DOHH2 (cell line): ENCODE measurements at regions not wholly inside any gene's neighbourhood (a gene's known extent, or its start where the extent isn't known, plus 50 kb on each side); places are given as distances from the start of the nearest gene placed in this dataset.

Source experiments
- H3F3A ChIP-seq: fragments of 200-600 bp; sonication (generic), shearing (Covaris generic); 2 replicates; pipeline ENCODE4 v1.6.0; 2016; ENCODE audit warnings: antibody characterized with exemption, mild to moderate bottlenecking; ENCODE audit not compliant: control insufficient read depth, insufficient read depth
- H3K27ac ChIP-seq: fragments of 200-600 bp; sonication (generic); 2 replicates; pipeline ENCODE4 v1.5.1; 2014; ENCODE audit warnings: low read depth, mild to moderate bottlenecking, low read length, moderate library complexity
- H3K27me3 ChIP-seq: fragments of 200-600 bp; sonication (generic); 2 replicates; pipeline ENCODE4 v1.6.1; 2014; ENCODE audit warnings: mild to moderate bottlenecking, low read length, mixed read lengths; ENCODE audit not compliant: control insufficient read depth
- H3K36me3 ChIP-seq: fragments of 200-600 bp; sonication (generic); 2 replicates; pipeline ENCODE4 v1.6.1; 2014; ENCODE audit warnings: mild to moderate bottlenecking, low read length, moderate library complexity, mixed read lengths; ENCODE audit not compliant: control insufficient read depth
- H3K4me1 ChIP-seq: fragments of 200-600 bp; sonication (generic); 2 replicates; pipeline ENCODE4 v1.6.1; 2014; ENCODE audit warnings: mild to moderate bottlenecking, low read length, mixed read lengths; ENCODE audit not compliant: control insufficient read depth
- H3K4me2 ChIP-seq: fragments of 200-600 bp; sonication (generic); 2 replicates; pipeline ENCODE4 v1.6.0; 2014; ENCODE audit warnings: mild to moderate bottlenecking, low read length, moderate library complexity
- H3K4me3 ChIP-seq: fragments of 200-600 bp; sonication (generic); 2 replicates; pipeline ENCODE4 v1.5.1; 2014; ENCODE audit warnings: mild to moderate bottlenecking, low read length, mixed read lengths
- H3K79me2 ChIP-seq: fragments of 200-600 bp; sonication (generic); 2 replicates; pipeline ENCODE4 v1.6.1; 2014; ENCODE audit warnings: mild to moderate bottlenecking, low read length, mixed read lengths; ENCODE audit not compliant: control insufficient read depth
- H3K9me2 ChIP-seq: fragments of 200-600 bp; sonication (generic); replicated peaks from 2 replicates; pipeline ENCODE4 v1.6.1; 2014; ENCODE audit warnings: mild to moderate bottlenecking, low read length, mixed read lengths; ENCODE audit not compliant: control insufficient read depth
- H3K9me3 ChIP-seq: fragments of 200-600 bp; sonication (generic); 2 replicates; pipeline ENCODE4 v1.6.1; 2014; ENCODE audit warnings: antibody characterized with exemption, low read length, mixed read lengths; ENCODE audit not compliant: control insufficient read depth, insufficient read depth
- H4K20me1 ChIP-seq: fragments of 200-600 bp; sonication (generic); 2 replicates; pipeline ENCODE4 v1.6.0; 2014; ENCODE audit warnings: low read depth, mild to moderate bottlenecking, antibody characterized with exemption, low read length, moderate library complexity; ENCODE audit not compliant: control insufficient read depth, insufficient read depth
- EZH2phosphoT487 ChIP-seq: fragments of 200-600 bp; sonication (generic); IDR thresholded peaks from 2 replicates; pipeline ENCODE4 v1.6.1; 2017; ENCODE audit warnings: borderline replicate concordance, mild to moderate bottlenecking, antibody characterized with exemption, low read length, moderate library complexity, mixed read lengths
- TF ChIP-seq, protein P1 (sequence below): fragments of 200-600 bp; sonication (generic); IDR thresholded peaks from one replicate; pipeline ENCODE4 v1.5.1; 2014; ENCODE audit warnings: antibody characterized with exemption, mild to moderate bottlenecking, low read depth, low read length; ENCODE audit not compliant: poor library complexity, severe bottlenecking

DNA sequence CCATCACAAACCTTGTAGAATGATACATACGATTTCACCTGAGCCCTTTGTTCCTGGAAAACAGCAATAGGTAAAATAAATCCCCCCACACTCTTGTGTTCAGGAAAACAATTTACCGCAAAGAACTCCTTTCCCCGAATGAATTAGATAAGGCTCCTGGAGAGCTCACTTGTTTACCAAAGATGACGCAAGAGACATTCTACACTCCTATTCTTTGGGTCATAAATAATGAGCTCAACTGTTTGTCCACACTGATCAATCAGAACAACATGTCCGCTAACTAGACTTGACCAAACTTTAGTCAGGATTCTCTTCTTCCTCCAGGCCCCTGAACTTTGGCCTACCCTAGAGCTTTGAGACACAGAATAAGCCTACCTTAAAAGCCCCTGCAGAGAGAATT lies 271.9 kb upstream of the OPRM1 start:
- H3K4me2 ChIP-seq: no peak overlapping the region
- no peaks in the 10 kb centered on the region for H3K36me3 ChIP-seq
- no peak overlapping the region for H3K4me3 ChIP-seq
- no peak for TF ChIP-seq EZH2phosphoT487
- TF ChIP-seq, protein P1, sequence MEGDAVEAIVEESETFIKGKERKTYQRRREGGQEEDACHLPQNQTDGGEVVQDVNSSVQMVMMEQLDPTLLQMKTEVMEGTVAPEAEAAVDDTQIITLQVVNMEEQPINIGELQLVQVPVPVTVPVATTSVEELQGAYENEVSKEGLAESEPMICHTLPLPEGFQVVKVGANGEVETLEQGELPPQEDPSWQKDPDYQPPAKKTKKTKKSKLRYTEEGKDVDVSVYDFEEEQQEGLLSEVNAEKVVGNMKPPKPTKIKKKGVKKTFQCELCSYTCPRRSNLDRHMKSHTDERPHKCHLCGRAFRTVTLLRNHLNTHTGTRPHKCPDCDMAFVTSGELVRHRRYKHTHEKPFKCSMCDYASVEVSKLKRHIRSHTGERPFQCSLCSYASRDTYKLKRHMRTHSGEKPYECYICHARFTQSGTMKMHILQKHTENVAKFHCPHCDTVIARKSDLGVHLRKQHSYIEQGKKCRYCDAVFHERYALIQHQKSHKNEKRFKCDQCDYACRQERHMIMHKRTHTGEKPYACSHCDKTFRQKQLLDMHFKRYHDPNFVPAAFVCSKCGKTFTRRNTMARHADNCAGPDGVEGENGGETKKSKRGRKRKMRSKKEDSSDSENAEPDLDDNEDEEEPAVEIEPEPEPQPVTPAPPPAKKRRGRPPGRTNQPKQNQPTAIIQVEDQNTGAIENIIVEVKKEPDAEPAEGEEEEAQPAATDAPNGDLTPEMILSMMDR: no peak
- no peaks in the 10 kb centered on the region for H3F3A ChIP-seq
- H3K27ac ChIP-seq: no peak overlapping the region
- H3K9me3 ChIP-seq: no peaks in the 10 kb centered on the region
- H4K20me1 ChIP-seq: no peaks in the 10 kb centered on the region
- no peaks in the 10 kb centered on the region for H3K79me2 ChIP-seq
- H3K9me2 ChIP-seq: no peaks in the 10 kb centered on the region
- H3K4me1 ChIP-seq: no peaks in the 10 kb centered on the region
- no peaks in the 10 kb centered on the region for H3K27me3 ChIP-seq

DNA sequence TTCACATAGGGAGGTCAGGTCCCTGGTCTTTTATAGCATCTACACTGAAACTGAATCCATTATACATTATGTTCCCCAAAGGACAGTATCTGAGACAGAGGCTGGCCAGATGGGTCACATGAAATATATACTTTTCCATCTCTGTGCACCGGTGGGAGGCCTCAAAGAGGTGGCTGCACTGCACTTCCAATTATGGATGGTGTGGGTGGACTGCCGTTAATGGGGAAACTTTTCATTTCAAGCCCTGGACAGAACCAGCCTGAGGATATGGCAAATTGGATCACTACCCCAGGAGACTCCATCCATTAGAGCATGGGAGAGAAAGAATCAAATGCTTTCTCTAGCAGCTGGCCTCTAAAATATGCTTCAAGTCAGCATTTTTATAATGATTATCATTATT lies 280.5 kb upstream of the OPRM1 start:
- no peaks in the 10 kb centered on the region for H3K9me2 ChIP-seq
- H3K4me1 ChIP-seq: no peaks in the 10 kb centered on the region
- H3K4me3 ChIP-seq: no peak overlapping the region
- TF ChIP-seq, protein P1: no peak
- TF ChIP-seq EZH2phosphoT487: no peak
- no peaks in the 10 kb centered on the region for H3K27me3 ChIP-seq
- no peaks in the 10 kb centered on the region for H3K79me2 ChIP-seq
- H3F3A ChIP-seq: no peaks in the 10 kb centered on the region
- no peak overlapping the region for H3K4me2 ChIP-seq
- H3K36me3 ChIP-seq: no peaks in the 10 kb centered on the region
- H3K27ac ChIP-seq: no peak overlapping the region
- H4K20me1 ChIP-seq: no peaks in the 10 kb centered on the region
- no peaks in the 10 kb centered on the region for H3K9me3 ChIP-seq

DNA sequence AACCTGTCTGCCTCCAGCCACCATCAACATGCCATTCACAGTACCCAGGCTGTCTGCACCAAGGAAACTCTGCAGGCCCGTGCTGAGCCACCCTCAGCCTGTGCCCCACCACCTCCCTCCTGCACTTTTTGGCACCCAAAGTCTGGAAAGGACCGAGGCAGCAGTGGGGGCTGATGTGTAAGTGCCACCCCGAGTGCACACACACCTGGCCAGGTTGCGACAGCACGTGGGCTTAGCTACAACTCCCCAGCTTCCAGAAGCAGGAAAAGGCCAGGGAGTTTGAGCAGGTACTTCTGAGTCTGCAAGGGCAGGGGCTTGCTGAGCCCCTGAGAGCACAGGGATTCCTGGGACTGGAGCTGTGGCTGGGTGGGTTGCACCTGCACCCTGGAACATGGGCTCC lies 303.3 kb upstream of the OPRM1 start:
- no peak overlapping the region for H3K4me3 ChIP-seq
- H3K9me2 ChIP-seq: no peaks in the 10 kb centered on the region
- no peaks in the 10 kb centered on the region for H3K36me3 ChIP-seq
- TF ChIP-seq, protein P1: no peak
- no peak for TF ChIP-seq EZH2phosphoT487
- H3K27ac ChIP-seq: no peak overlapping the region
- no peaks in the 10 kb centered on the region for H3K79me2 ChIP-seq
- no peak overlapping the region for H3K4me2 ChIP-seq
- H3K27me3 ChIP-seq: no peaks in the 10 kb centered on the region
- H3K9me3 ChIP-seq: no peaks in the 10 kb centered on the region
- no peaks in the 10 kb centered on the region for H3K4me1 ChIP-seq
- no peaks in the 10 kb centered on the region for H3F3A ChIP-seq
- no peaks in the 10 kb centered on the region for H4K20me1 ChIP-seq

DNA sequence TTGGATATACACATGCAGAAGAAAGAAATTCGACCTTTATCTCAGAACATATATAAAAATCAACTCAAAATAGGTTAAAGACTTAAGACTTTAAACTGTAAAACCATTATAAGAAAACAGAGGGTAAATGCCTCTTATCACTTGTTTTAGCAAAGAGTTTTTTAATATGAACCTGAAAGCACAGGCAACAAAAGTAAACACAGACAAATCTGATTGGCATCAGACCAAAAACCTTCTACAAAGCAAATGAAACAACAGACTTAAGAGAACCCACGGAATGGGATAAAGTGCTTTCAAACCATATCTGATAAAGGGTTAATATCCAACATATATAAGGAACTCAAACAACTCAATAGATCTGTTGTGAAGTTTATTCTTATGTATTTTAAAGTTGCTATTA lies 309.9 kb upstream of the OPRM1 start:
- H3K27me3 ChIP-seq: no peaks in the 10 kb centered on the region
- H3K9me2 ChIP-seq: no peaks in the 10 kb centered on the region
- H3K4me1 ChIP-seq: no peaks in the 10 kb centered on the region
- H3K27ac ChIP-seq: no peak overlapping the region
- no peak overlapping the region for H3K4me2 ChIP-seq
- no peak overlapping the region for H3K4me3 ChIP-seq
- H3K79me2 ChIP-seq: no peaks in the 10 kb centered on the region
- no peaks in the 10 kb centered on the region for H3F3A ChIP-seq
- no peaks in the 10 kb centered on the region for H4K20me1 ChIP-seq
- no peaks in the 10 kb centered on the region for H3K36me3 ChIP-seq
- H3K9me3 ChIP-seq: no peaks in the 10 kb centered on the region
- TF ChIP-seq, protein P1: no peak
- TF ChIP-seq EZH2phosphoT487: no peak
